ENCODE measurements at regions not wholly inside any gene's neighbourhood (a gene's known extent, or its start where the extent isn't known, plus 50 kb on each side); places are given as distances from the start of the nearest gene placed in this dataset.

DNA sequence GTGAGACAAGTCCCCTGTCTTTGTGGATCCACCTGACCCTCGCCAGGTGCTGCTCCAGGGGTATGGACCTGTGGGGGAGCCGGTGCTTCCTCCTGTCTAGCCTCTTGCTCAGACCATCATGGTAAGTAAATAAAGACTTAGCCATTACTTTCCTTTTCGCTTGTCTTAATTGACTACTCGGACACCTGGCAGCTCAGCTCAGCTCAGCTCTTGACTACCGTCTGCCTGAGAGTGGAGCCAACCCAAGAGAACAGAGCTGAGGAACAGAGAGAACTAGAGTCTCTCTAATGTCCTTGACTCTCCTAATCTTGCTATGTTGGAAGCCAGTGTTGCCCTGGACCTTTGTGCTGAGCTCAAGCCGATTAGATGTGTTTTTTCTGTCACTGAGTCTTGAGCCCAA, 170.3 kb upstream of the CXCR4 start:
- no peak for DNase-seq
- BruUV-seq (replicated peaks): no TSS peak
- H3K27ac Mint-ChIP-seq (ENCODE audit: unreplicated experiment): no peak overlapping the region
- CTCF ChIA-PET: no interaction called here
- H3K9me3 Mint-ChIP-seq (ENCODE audit: low read depth, unreplicated experiment): peaks cover 11% of the 10 kb centered on the region
- intact Hi-C loops (cut with micrococcal nuclease; ENCODE audit: unreplicated experiment): no loop called here
- H3K4me3 Mint-ChIP-seq (ENCODE audit: low read depth, unreplicated experiment): no peak overlapping the region
- no peaks in the 10 kb centered on the region for H3K27me3 Mint-ChIP-seq (ENCODE audit: unreplicated experiment)
- no peaks in the 10 kb centered on the region for H3K36me3 Mint-ChIP-seq (ENCODE audit: insufficient read depth, unreplicated experiment)
- peaks cover 14% of the 10 kb centered on the region for H3K4me1 Mint-ChIP-seq (ENCODE audit: low read depth, unreplicated experiment)
- TF ChIP-seq, protein P1, sequence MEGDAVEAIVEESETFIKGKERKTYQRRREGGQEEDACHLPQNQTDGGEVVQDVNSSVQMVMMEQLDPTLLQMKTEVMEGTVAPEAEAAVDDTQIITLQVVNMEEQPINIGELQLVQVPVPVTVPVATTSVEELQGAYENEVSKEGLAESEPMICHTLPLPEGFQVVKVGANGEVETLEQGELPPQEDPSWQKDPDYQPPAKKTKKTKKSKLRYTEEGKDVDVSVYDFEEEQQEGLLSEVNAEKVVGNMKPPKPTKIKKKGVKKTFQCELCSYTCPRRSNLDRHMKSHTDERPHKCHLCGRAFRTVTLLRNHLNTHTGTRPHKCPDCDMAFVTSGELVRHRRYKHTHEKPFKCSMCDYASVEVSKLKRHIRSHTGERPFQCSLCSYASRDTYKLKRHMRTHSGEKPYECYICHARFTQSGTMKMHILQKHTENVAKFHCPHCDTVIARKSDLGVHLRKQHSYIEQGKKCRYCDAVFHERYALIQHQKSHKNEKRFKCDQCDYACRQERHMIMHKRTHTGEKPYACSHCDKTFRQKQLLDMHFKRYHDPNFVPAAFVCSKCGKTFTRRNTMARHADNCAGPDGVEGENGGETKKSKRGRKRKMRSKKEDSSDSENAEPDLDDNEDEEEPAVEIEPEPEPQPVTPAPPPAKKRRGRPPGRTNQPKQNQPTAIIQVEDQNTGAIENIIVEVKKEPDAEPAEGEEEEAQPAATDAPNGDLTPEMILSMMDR (IDR thresholded peaks at IDR 0.05; ENCODE audit: unreplicated experiment): no peak

DNA sequence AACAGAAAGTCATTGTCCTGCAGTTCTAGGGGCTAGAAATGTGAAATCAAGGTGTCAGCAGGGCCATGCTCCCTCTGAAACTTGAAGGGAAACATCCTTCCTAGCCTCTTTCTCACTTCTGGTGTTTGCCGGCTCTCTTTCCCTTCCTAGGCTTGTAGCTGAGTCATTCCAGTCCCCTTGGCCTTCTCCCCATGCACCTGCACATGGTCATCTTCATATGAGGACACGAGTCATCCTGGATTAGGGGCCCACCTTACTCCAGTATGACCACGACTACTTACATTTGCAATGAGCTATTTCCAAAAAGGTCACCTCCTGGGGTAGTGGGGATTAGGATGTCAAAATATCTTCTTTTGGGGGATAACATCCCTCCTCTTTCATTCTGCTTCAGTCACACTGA, 168.5 kb upstream of the CXCR4 start:
- intact Hi-C loops (cut with micrococcal nuclease; ENCODE audit: unreplicated experiment): no loop called here
- TF ChIP-seq, protein P1 (IDR thresholded peaks at IDR 0.05; ENCODE audit: unreplicated experiment): no peak
- peaks cover 18% of the 10 kb centered on the region for H3K27me3 Mint-ChIP-seq (ENCODE audit: unreplicated experiment)
- H3K4me1 Mint-ChIP-seq (ENCODE audit: low read depth, unreplicated experiment): peaks cover under 1% of the 10 kb centered on the region
- no peak overlapping the region for H3K4me3 Mint-ChIP-seq (ENCODE audit: low read depth, unreplicated experiment)
- H3K36me3 Mint-ChIP-seq (ENCODE audit: insufficient read depth, unreplicated experiment): no peaks in the 10 kb centered on the region
- H3K27ac Mint-ChIP-seq (ENCODE audit: unreplicated experiment): no peak overlapping the region
- DNase-seq: no peak
- CTCF ChIA-PET: no interaction called here
- BruUV-seq (replicated peaks): no TSS peak
- H3K9me3 Mint-ChIP-seq (ENCODE audit: low read depth, unreplicated experiment): peaks cover 7% of the 10 kb centered on the region

DNA sequence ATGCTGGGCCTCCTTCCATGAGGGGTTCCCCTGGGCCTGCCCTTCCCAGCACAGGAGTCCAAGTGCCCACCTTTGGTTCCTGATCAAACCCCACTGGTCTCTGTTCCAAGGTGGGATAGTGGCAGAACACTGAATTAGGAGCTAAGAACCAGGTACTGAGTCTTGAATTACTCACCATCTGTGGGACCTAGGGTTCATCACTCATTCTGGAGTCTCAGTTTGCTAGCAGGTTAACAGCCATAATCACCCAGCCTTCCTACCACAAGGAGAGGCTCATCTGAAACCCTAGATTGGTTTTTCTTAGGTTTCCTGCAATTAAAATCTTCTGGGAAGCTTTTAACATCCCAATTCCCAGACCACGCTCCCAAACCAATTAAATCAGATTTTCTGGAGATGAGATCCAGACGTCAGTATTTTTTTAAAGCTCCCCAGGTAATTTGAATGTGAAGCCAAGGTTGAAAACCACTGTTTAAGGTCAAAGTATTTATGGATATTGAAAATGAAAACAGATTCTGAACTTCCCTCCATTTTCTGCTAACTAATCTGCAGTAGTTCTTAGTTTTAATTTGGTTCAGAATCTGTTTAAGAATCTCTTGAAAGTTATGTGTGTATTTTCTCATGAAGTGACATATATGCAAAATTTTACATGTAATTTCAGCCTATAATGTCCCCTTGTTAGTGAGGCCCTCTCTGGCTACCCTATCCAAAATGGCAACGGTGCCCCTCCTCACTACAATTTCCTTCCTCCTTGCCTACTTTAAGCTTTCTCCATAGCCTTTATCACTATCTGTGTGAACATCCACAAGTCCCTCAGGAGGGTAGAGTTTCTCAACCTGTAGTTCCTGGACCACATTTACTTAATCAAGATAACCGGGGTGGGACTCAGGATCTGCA, 166.5 kb upstream of the CXCR4 start:
- CTCF ChIA-PET: no interaction called here
- peaks cover 19% of the 10 kb centered on the region for H3K27me3 Mint-ChIP-seq (ENCODE audit: unreplicated experiment)
- no TSS peak for BruUV-seq (replicated peaks)

DNA sequence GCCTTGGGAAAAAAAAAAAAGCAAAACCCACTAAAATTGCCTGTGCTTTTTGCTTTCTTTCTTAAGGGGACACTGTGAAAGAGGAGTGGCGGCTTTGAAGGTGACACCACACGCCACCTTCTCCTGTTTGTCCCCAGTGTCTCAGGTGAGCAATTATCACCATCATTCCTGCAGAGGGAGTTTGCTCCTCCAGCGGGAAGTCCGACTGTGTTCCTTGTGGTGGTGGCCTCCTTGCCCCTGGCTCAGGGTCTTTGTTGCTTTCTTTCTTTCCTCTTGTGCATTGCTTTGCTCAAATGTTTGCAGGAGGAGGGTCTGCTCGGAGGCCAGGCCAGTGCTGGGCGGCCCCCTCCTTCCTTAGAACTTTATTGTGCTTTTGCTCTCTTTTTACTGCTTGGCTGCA, 164.3 kb upstream of the CXCR4 start:
- no TSS peak for BruUV-seq (replicated peaks)
- intact Hi-C loops (cut with micrococcal nuclease; ENCODE audit: unreplicated experiment): no loop called here
- Mint-ChIP-seq H3K27ac (ENCODE audit: unreplicated experiment) (no peak overlapping the region), H3K4me3 (ENCODE audit: low read depth, unreplicated experiment) (no peak overlapping the region), H3K4me1 (ENCODE audit: low read depth, unreplicated experiment) (no peaks in the 10 kb centered on the region), H3K9me3 (ENCODE audit: low read depth, unreplicated experiment) (peaks cover 6% of the 10 kb centered on the region), H3K36me3 (ENCODE audit: insufficient read depth, unreplicated experiment) (no peaks in the 10 kb centered on the region), H3K27me3 (ENCODE audit: unreplicated experiment) (peaks cover 19% of the 10 kb centered on the region)
- CTCF ChIA-PET: no interaction called here
- TF ChIP-seq, protein P1 (IDR thresholded peaks at IDR 0.05; ENCODE audit: unreplicated experiment): no peak
- no peak for DNase-seq

More for the DNA sequence above, 166.5 kb upstream of the CXCR4 start:
- H3K9me3 Mint-ChIP-seq (ENCODE audit: low read depth, unreplicated experiment): peaks cover 6% of the 10 kb centered on the region
- no peak overlapping the region for H3K4me3 Mint-ChIP-seq (ENCODE audit: low read depth, unreplicated experiment)
- no peak overlapping the region for H3K27ac Mint-ChIP-seq (ENCODE audit: unreplicated experiment)
- H3K4me1 Mint-ChIP-seq (ENCODE audit: low read depth, unreplicated experiment): no peaks in the 10 kb centered on the region
- H3K36me3 Mint-ChIP-seq (ENCODE audit: insufficient read depth, unreplicated experiment): no peaks in the 10 kb centered on the region
- intact Hi-C loops (cut with micrococcal nuclease; ENCODE audit: unreplicated experiment): no loop called here
- no peak for DNase-seq
- TF ChIP-seq, protein P1 (IDR thresholded peaks at IDR 0.05; ENCODE audit: unreplicated experiment): no peak
